ENCODE measurements at regions not wholly inside any gene's neighbourhood (a gene's known extent, or its start where the extent isn't known, plus 50 kb on each side); places are given as distances from the start of the nearest gene placed in this dataset.
"Not testable (repeated sequence)": the region's sequence is repeated elsewhere in the genome, so short reads cannot be mapped to it uniquely, and the experiment has no call there.

- not testable (repeated sequence) for TF ChIP-seq CTCF (conservative IDR thresholded peaks at IDR 0.05; ENCODE audit: low read depth, low read length); EZH2phosphoT487 (IDR thresholded peaks at IDR 0.05; ENCODE audit: borderline replicate concordance, low read length)
Measured at GRCh38 chr6:8832695-8833094, 397.4 kb upstream of the SLC35B3 start.

Measured in PC-3 (cell line).